ENCODE measurements at regions not wholly inside any gene's neighbourhood (a gene's known extent, or its start where the extent isn't known, plus 50 kb on each side); places are given as distances from the start of the nearest gene placed in this dataset.

DNA sequence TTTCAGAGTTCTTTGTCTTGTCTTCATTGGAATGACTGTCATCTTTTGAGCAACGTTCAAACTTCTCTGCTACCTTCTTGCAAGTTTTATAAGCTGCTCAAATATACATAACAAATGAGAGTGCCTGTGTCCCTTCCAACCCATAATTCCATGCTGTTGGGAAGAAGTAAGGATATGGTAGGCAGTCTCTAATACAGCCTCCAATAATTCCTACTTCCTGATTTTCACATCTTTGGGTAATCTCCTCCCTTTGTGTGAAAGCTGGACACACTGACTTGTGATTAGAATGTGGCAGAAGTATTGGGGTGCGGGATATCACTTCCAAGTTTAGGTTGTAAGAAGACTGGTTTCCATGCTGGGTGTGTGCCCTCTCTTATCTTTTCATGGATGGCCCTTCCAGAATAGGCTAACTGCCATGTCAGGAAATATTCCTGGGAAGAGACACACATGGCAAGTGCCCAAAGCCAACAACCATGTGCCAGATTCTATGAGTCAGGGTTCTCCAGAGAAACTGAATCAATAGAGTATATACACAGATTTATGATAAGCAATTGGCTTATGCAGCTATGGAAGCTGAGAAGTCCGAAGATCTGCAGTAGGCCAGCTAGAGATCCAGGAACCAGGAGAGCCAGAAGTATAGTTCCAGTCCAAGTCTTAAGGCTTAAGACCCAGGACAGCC is 531.3 kb downstream of the NTRK2 start:
- TF ChIP-seq, protein P1, sequence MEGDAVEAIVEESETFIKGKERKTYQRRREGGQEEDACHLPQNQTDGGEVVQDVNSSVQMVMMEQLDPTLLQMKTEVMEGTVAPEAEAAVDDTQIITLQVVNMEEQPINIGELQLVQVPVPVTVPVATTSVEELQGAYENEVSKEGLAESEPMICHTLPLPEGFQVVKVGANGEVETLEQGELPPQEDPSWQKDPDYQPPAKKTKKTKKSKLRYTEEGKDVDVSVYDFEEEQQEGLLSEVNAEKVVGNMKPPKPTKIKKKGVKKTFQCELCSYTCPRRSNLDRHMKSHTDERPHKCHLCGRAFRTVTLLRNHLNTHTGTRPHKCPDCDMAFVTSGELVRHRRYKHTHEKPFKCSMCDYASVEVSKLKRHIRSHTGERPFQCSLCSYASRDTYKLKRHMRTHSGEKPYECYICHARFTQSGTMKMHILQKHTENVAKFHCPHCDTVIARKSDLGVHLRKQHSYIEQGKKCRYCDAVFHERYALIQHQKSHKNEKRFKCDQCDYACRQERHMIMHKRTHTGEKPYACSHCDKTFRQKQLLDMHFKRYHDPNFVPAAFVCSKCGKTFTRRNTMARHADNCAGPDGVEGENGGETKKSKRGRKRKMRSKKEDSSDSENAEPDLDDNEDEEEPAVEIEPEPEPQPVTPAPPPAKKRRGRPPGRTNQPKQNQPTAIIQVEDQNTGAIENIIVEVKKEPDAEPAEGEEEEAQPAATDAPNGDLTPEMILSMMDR (conservative IDR thresholded peaks at IDR 0.05): no peak
- TF ChIP-seq ZFX (IDR thresholded peaks at IDR 0.05): no peak
